HepG2 (cell line): ENCODE measurements at regions not wholly inside any gene's neighbourhood (a gene's known extent, or its start where the extent isn't known, plus 50 kb on each side); places are given as distances from the start of the nearest gene placed in this dataset.

Experiments used
- ATAC-seq: fragments of 200-7000 bp; cut with Tn5 transposase; 3 replicates; pipeline ENCODE4 v1.9.1; 2020; ENCODE audit warnings: mild to moderate bottlenecking, moderate library complexity
- BruUV-seq: library from RNA; stranded (reverse); fragments of 400-500 nt; replicated peaks from 2 replicates; lab custom pipeline; 2021; lab: Mats Ljungman, UMichigan
- CTCF ChIA-PET: fragments of 300-600 bp; formaldehyde crosslinking; extraction: SDS; loops from one replicate; lab custom pipeline; 2021; ENCODE audit warnings: low total read pairs, inconsistent platforms, low intra/inter-chr PET ratio; lab: Yijun Ruan, JAX
- POLR2A ChIA-PET: fragments of 350-600 bp; sonication (Branson Sonifier 250); formaldehyde crosslinking; loops from one replicate; lab custom pipeline; 2020; ENCODE audit warnings: antibody characterized with exemption, inconsistent platforms; lab: Yijun Ruan, JAX
- DNase-seq: peaks from one replicate; pipeline ENCODE4 v3.0.0-alpha.2; 2015; ENCODE audit warnings: low spot score
- FAIRE-seq: peaks from 3 replicates; lab custom pipeline; 2011; peaks lifted over from hg19 to GRCh38; lab: Jason Lieb, UNC
- H2AFZ ChIP-seq: one replicate; pipeline ENCODE4 v1.6.1; 2011; ENCODE audit warnings: low read length, inconsistent platforms
- H3K27ac ChIP-seq: fragments of 300-600 bp; 3 replicates; pipeline ENCODE4 v1.8.0; 2011; ENCODE audit warnings: mixed run types, mild to moderate bottlenecking, mixed read lengths, low read length, inconsistent platforms; ENCODE audit not compliant: insufficient read depth; ENCODE audit errors: extremely low read length
- H3K27me3 ChIP-seq, 2 experiments: fragments of 200-600 bp in 1 of 2; 2 replicates in 1 of 2; 3 replicates in 1 of 2; pipeline versions ENCODE4 v1.6.0 to v1.8.0; 2011; ENCODE audit warnings: low read length in 2 of 2, mild to moderate bottlenecking in 2 of 2, moderate library complexity in 2 of 2, inconsistent platforms in 1 of 2; ENCODE audit not compliant: insufficient read depth in 2 of 2, control insufficient read depth in 1 of 2
- H3K36me3 ChIP-seq, 2 experiments: fragments of 200-600 bp in 1 of 2; replicated peaks in 1 of 2; 2 replicates in 1 of 2; 3 replicates in 1 of 2; pipeline versions ENCODE4 v1.5.1 to v1.8.0; 2011; ENCODE audit warnings: low read length in 2 of 2, inconsistent platforms in 1 of 2; ENCODE audit not compliant: insufficient read depth in 2 of 2, control insufficient read depth in 1 of 2
- H3K4me1 ChIP-seq: 2 replicates; pipeline ENCODE4 v1.5.1; 2012; ENCODE audit warnings: low read length, inconsistent platforms; ENCODE audit not compliant: insufficient read depth
- H3K4me2 ChIP-seq: 2 replicates; pipeline ENCODE4 v1.6.0; 2011; ENCODE audit warnings: low read depth, low read length, inconsistent platforms
- H3K4me3 ChIP-seq, 3 experiments: fragments of 200-600 bp in 1 of 3; sonication (generic), shearing (Covaris generic) in 1 of 3; replicated peaks in 1 of 3; 2 replicates each; pipeline ENCODE4 v1.5.1; 2011 to 2016; ENCODE audit warnings: low read length in 3 of 3, inconsistent platforms in 2 of 3, low read depth in 2 of 3, mild to moderate bottlenecking in 2 of 3, control low read depth in 1 of 3, mixed read lengths in 1 of 3; ENCODE audit not compliant: insufficient read depth in 1 of 3
- H3K79me2 ChIP-seq: one replicate; pipeline ENCODE4 v1.6.1; 2011; ENCODE audit warnings: low read length, inconsistent platforms; ENCODE audit not compliant: insufficient read depth
- H3K9ac ChIP-seq: 2 replicates; pipeline ENCODE4 v1.6.0; 2011; ENCODE audit warnings: mild to moderate bottlenecking, low read depth, low read length, inconsistent platforms; ENCODE audit not compliant: insufficient read depth
- H3K9me3 ChIP-seq: 2 replicates; pipeline ENCODE4 v1.5.1; 2012; ENCODE audit warnings: mild to moderate bottlenecking, low read length
- H4K20me1 ChIP-seq: 2 replicates; pipeline ENCODE4 v1.6.0; 2011; ENCODE audit warnings: inconsistent platforms, mild to moderate bottlenecking, low read length, moderate library complexity; ENCODE audit not compliant: insufficient read depth
- CHCHD3 ChIP-seq: sonication (generic); formaldehyde crosslinking; IDR thresholded peaks from 2 replicates; pipeline ENCODE4 v1.8.0; 2022; ENCODE audit warnings: mild to moderate bottlenecking, missing genetic modification reagents, moderate library complexity
- HIVEP1 ChIP-seq: sonication (generic); formaldehyde crosslinking; IDR thresholded peaks from 2 replicates; pipeline ENCODE4 v1.4.0; 2020; ENCODE audit warnings: mild to moderate bottlenecking, missing genetic modification reagents
- NR3C1 ChIP-seq: sonication (generic); formaldehyde crosslinking; IDR thresholded peaks from 2 replicates; pipeline ENCODE4 v1.4.0; 2020; ENCODE audit warnings: missing genetic modification reagents
- PBX3 ChIP-seq: sonication (generic); formaldehyde crosslinking; IDR thresholded peaks from 2 replicates; pipeline ENCODE4 v1.8.1; 2023; ENCODE audit warnings: missing genetic modification reagents, inconsistent platforms, borderline replicate concordance
- ZNF235 ChIP-seq: sonication (generic); formaldehyde crosslinking; IDR thresholded peaks from 2 replicates; pipeline ENCODE4 v1.8.1; 2023; ENCODE audit warnings: mild to moderate bottlenecking, missing genetic modification reagents, borderline replicate concordance
- WGBS: methylation state at CpG from one replicate; pipeline ENCODE4 v1.1.6; 2017; ENCODE audit warnings: low lambda C conversion rate; 5-methylcytosine and 5-hydroxymethylcytosine counted together
- in situ Hi-C: cut with HindIII; loops from 2 replicates; pipeline ENCODE4 v1.10.0; 2017; ENCODE audit warnings: low pct_unique_long_range_greater_than_20kb; ENCODE audit not compliant: extremely low pct_ligation_motif_present
- intact Hi-C: fragments of 100-400 bp; cut with micrococcal nuclease; formaldehyde crosslinking; loops from one replicate; pipeline ENCODE4 v1.10.0; 2022; ENCODE audit not compliant: unreplicated experiment
- TF ChIP-seq, protein P1 (sequence below): sonication (generic); formaldehyde crosslinking; IDR thresholded peaks from 2 replicates; pipeline ENCODE4 v1.5.0; 2020; ENCODE audit warnings: mild to moderate bottlenecking, missing genetic modification reagents, moderate library complexity

- Histone ChIP-seq H3K79me2 (no peaks in the 10 kb centered on the region), H3K27me3 (peaks cover 0 to 13% of the 10 kb centered on the region in 2 experiments; a peak in 2 of 5 replicates), H4K20me1 (no peaks in the 10 kb centered on the region), H3K4me1 (no peaks in the 10 kb centered on the region), H3K9me3 (peaks cover 12% of the 10 kb centered on the region; the same call in 1 of the 2 replicates), H3K27ac (no peak overlapping the region), H2AFZ (no peak overlapping the region), H3K9ac (no peak overlapping the region), H3K4me2 (no peak overlapping the region), H3K4me3 (no peak overlapping the region), H3K36me3 (no peaks in the 10 kb centered on the region)
- in situ Hi-C loops (no loop called here), intact Hi-C loops (no loop called here)
- TF ChIP-seq CHCHD3 (CRISPR knock-in tag) = no peak
- TF ChIP-seq, protein P1, sequence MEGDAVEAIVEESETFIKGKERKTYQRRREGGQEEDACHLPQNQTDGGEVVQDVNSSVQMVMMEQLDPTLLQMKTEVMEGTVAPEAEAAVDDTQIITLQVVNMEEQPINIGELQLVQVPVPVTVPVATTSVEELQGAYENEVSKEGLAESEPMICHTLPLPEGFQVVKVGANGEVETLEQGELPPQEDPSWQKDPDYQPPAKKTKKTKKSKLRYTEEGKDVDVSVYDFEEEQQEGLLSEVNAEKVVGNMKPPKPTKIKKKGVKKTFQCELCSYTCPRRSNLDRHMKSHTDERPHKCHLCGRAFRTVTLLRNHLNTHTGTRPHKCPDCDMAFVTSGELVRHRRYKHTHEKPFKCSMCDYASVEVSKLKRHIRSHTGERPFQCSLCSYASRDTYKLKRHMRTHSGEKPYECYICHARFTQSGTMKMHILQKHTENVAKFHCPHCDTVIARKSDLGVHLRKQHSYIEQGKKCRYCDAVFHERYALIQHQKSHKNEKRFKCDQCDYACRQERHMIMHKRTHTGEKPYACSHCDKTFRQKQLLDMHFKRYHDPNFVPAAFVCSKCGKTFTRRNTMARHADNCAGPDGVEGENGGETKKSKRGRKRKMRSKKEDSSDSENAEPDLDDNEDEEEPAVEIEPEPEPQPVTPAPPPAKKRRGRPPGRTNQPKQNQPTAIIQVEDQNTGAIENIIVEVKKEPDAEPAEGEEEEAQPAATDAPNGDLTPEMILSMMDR (CRISPR knock-in tag) = peak; percentile 11; the same call in 1 of the 2 replicates
- TF ChIP-seq ZNF235 (CRISPR knock-in tag) = no peak
- no peak for TF ChIP-seq PBX3 (CRISPR knock-in tag)
- no peak for TF ChIP-seq NR3C1 (CRISPR knock-in tag)
- TF ChIP-seq HIVEP1 (CRISPR knock-in tag) = no peak
- POLR2A ChIA-PET = no interaction called here
- 34% methylated on average over 6 of the region's 14 CpGs for WGBS
- ATAC-seq = no peak; the same call in 2 of the 3 replicates
- no peak for FAIRE-seq
- DNase-seq = no peak
- BruUV-seq = no TSS peak
- CTCF ChIA-PET = no interaction called here
Observed at GRCh38 chr14:65804439-65805112, 392.0 kb downstream of the FUT8 start.
